K562 (cell line): ENCODE measurements at regions not wholly inside any gene's neighbourhood (a gene's known extent, or its start where the extent isn't known, plus 50 kb on each side); places are given as distances from the start of the nearest gene placed in this dataset.

Experiments used
- ATAC-seq: fragments of 200-7000 bp; cut with Tn5 transposase; 3 replicates; pipeline ENCODE4 v1.9.1; 2020; ENCODE audit warnings: moderate library complexity
- BruUV-seq: library from RNA; stranded (reverse); fragments of 400-500 nt; replicated peaks from 2 replicates; lab custom pipeline; 2021; lab: Mats Ljungman, UMichigan
- CTCF ChIA-PET: fragments of 300-600 bp; formaldehyde crosslinking; extraction: SDS; loops from one replicate; lab custom pipeline; 2021; ENCODE audit warnings: low intra/inter-chr PET ratio; lab: Yijun Ruan, JAX
- POLR2A ChIA-PET: fragments of 300-600, 350-650 bp; sonication (Branson Sonifier 250); formaldehyde crosslinking; extraction: SDS; loops from one replicate; lab custom pipeline; 2021; ENCODE audit warnings: antibody characterized with exemption, inconsistent platforms; lab: Yijun Ruan, JAX
- DNase-seq, 4 experiments: peaks; one replicate each; pipeline versions ENCODE4 v3.0.0 to v3.0.0-alpha.2; 2011 to 2018; ENCODE audit warnings: low spot score in 3 of 4, mixed read lengths in 3 of 4; ENCODE audit errors: extremely low read depth in 1 of 4
- FAIRE-seq: peaks from 2 replicates; lab custom pipeline; 2011; peaks lifted over from hg19 to GRCh38; lab: Jason Lieb, UNC
- H2AFZ ChIP-seq: 2 replicates; pipeline ENCODE4 v1.6.0; 2011; ENCODE audit warnings: low read depth, low read length, control low read depth, inconsistent platforms
- H3K27ac ChIP-seq: fragments of 200-600 bp; 3 replicates; pipeline ENCODE4 v1.8.0; 2011; ENCODE audit warnings: low read depth, mild to moderate bottlenecking, control low read depth, inconsistent platforms, low read length, moderate library complexity, mixed read lengths; ENCODE audit errors: extremely low read depth
- H3K27me3 ChIP-seq, 2 experiments: fragments of 300-600 bp in 1 of 2; 2 replicates in 1 of 2; 3 replicates in 1 of 2; pipeline versions ENCODE4 v1.6.0 to v1.8.0; 2011; ENCODE audit warnings: inconsistent platforms in 2 of 2, low read length in 2 of 2, mild to moderate bottlenecking in 1 of 2, mixed read lengths in 1 of 2, moderate library complexity in 1 of 2; ENCODE audit not compliant: control insufficient read depth in 2 of 2, insufficient read depth in 2 of 2
- H3K36me3 ChIP-seq: fragments of 300-600 bp; 3 replicates; pipeline ENCODE4 v1.8.0; 2011; ENCODE audit warnings: mild to moderate bottlenecking, low read length, inconsistent platforms; ENCODE audit not compliant: control insufficient read depth, insufficient read depth
- H3K4me1 ChIP-seq, 2 experiments: fragments of 200-600 bp in 1 of 2; replicated peaks in 1 of 2; 2 replicates in 1 of 2; 3 replicates in 1 of 2; pipeline versions ENCODE4 v1.5.1 to v1.8.0; 2011; ENCODE audit warnings: inconsistent platforms in 2 of 2, low read length in 2 of 2, mild to moderate bottlenecking in 1 of 2, mixed read lengths in 1 of 2, moderate library complexity in 1 of 2; ENCODE audit not compliant: control insufficient read depth in 2 of 2, insufficient read depth in 2 of 2
- H3K4me2 ChIP-seq: 2 replicates; pipeline ENCODE4 v1.6.1; 2011; ENCODE audit warnings: low read length, control low read depth, inconsistent platforms, mixed read lengths; ENCODE audit not compliant: insufficient read depth
- H3K4me3 ChIP-seq: fragments of 200-600 bp; sonication (generic), shearing (Covaris generic); 2 replicates; pipeline ENCODE4 v1.5.1; 2016; ENCODE audit warnings: control low read depth, inconsistent platforms
- H3K79me2 ChIP-seq: fragments of 200-600 bp; 3 replicates; pipeline ENCODE4 v1.8.0; 2011; ENCODE audit warnings: low read length, inconsistent platforms; ENCODE audit not compliant: control insufficient read depth, insufficient read depth
- H3K9ac ChIP-seq, 2 experiments: 2 replicates each; pipeline versions ENCODE4 v1.6.0 to v1.6.1; 2011; ENCODE audit warnings: low read depth in 2 of 2, low read length in 2 of 2, control low read depth in 1 of 2, inconsistent platforms in 1 of 2, mild to moderate bottlenecking in 1 of 2, mixed read lengths in 1 of 2; ENCODE audit not compliant: insufficient read depth in 1 of 2
- H3K9me1 ChIP-seq: one replicate; pipeline ENCODE4 v1.6.0; 2011; ENCODE audit warnings: inconsistent platforms, mild to moderate bottlenecking, low read length, moderate library complexity; ENCODE audit not compliant: control insufficient read depth, insufficient read depth
- H3K9me3 ChIP-seq: replicated peaks from 2 replicates; pipeline ENCODE4 v1.5.1; 2011; ENCODE audit warnings: low read depth, low read length, inconsistent platforms; ENCODE audit not compliant: control insufficient read depth, insufficient read depth
- H4K20me1 ChIP-seq: replicated peaks from 2 replicates; pipeline ENCODE4 v1.6.1; 2011; ENCODE audit warnings: low read length, inconsistent platforms, mixed read lengths; ENCODE audit not compliant: control insufficient read depth, insufficient read depth
- ASH1L ChIP-seq: fragments of 450-650 bp; IDR thresholded peaks from 2 replicates; pipeline ENCODE4 v1.6.1; 2018; ENCODE audit warnings: borderline replicate concordance, mild to moderate bottlenecking, low read depth; ENCODE audit not compliant: partially characterized antibody
- CBX2 ChIP-seq: fragments of 200-600 bp; sonication (generic); IDR thresholded peaks from one replicate; pipeline ENCODE4 v1.6.1; 2012; ENCODE audit warnings: mild to moderate bottlenecking, low read length, inconsistent platforms; ENCODE audit not compliant: insufficient read depth, poor library complexity, severe bottlenecking
- KHSRP ChIP-seq: fragments of 450-650 bp; IDR thresholded peaks from 2 replicates; pipeline ENCODE4 v1.6.1; 2017
- KLF13 ChIP-seq: fragments of 450-650 bp; IDR thresholded peaks from 2 replicates; pipeline ENCODE4 v1.6.1; 2016; ENCODE audit warnings: missing genetic modification characterization, low read depth, mild to moderate bottlenecking, missing compliant biosample characterization, moderate library complexity, borderline replicate concordance
- MEF2A ChIP-seq: IDR thresholded peaks from 2 replicates; pipeline ENCODE4 v1.6.1; 2011; ENCODE audit warnings: low read depth, mild to moderate bottlenecking, low read length, moderate library complexity; ENCODE audit not compliant: control insufficient read depth
- SP2 ChIP-seq: IDR thresholded peaks from 2 replicates; pipeline ENCODE4 v1.6.1; 2011; ENCODE audit warnings: mild to moderate bottlenecking, low read depth, low read length, moderate library complexity; ENCODE audit not compliant: poor library complexity, severe bottlenecking; ENCODE audit errors: extremely low read depth
- ZFP30 ChIP-seq: fragments of 250-450 bp; sonication (Bioruptor Pico); IDR thresholded peaks from 2 replicates; pipeline ENCODE4 v1.8.0; 2022; ENCODE audit warnings: moderate library complexity, mild to moderate bottlenecking, inconsistent platforms, borderline replicate concordance
- ZNF282 ChIP-seq: sonication (generic); formaldehyde crosslinking; IDR thresholded peaks from 2 replicates; pipeline ENCODE4 v1.8.1; 2023; ENCODE audit warnings: missing genetic modification reagents
- whole genome bisulfite sequencing: fragments of 100-300 bp; shearing (Covaris generic); methylation state at CpG from one replicate; pipeline ENCODE4 v1.1.6; 2016; ENCODE audit warnings: low coverage, mixed read lengths; ENCODE audit not compliant: insufficient coverage; ENCODE audit errors: missing lambda C conversion rate; 5-methylcytosine and 5-hydroxymethylcytosine counted together
- in situ Hi-C: fragments of 300-500 bp; cut with MboI; formaldehyde crosslinking; loops from 4 replicates; pipeline ENCODE4 v1.15.0; 2018; ENCODE audit warnings: inconsistent platforms, mixed read lengths
- intact Hi-C: fragments of 100-400 bp; cut with micrococcal nuclease; formaldehyde crosslinking; loops from 2 replicates; pipeline ENCODE4 v1.14.2; 2022
- TF ChIP-seq, protein P1 (sequence below): conservative IDR thresholded peaks from 2 replicates; pipeline ENCODE4 v1.6.1; 2011; ENCODE audit warnings: low read depth, mild to moderate bottlenecking, low read length; ENCODE audit not compliant: control insufficient read depth
- TF ChIP-seq, protein P2 (sequence below): fragments of 450-650 bp; formaldehyde crosslinking; IDR thresholded peaks from 2 replicates; pipeline ENCODE4 v1.4.0; 2020; ENCODE audit warnings: mild to moderate bottlenecking, moderate library complexity
- TF ChIP-seq, protein P3 (sequence below): fragments of 250-450 bp; sonication (Bioruptor Pico); IDR thresholded peaks from 2 replicates; pipeline ENCODE4 v1.5.0; 2021; ENCODE audit warnings: mild to moderate bottlenecking, borderline replicate concordance
- TF ChIP-seq, protein P4 (sequence below): fragments of 450-650 bp; conservative IDR thresholded peaks from 2 replicates; pipeline ENCODE4 v1.6.1; 2016; ENCODE audit warnings: missing genetic modification characterization, low read depth, mild to moderate bottlenecking, missing compliant biosample characterization, moderate library complexity
- TF ChIP-seq, protein P5 (sequence below): fragments of 450-650 bp; formaldehyde crosslinking; IDR thresholded peaks from 2 replicates; pipeline ENCODE4 v1.4.0; 2022; ENCODE audit warnings: missing genetic modification characterization

DNA sequence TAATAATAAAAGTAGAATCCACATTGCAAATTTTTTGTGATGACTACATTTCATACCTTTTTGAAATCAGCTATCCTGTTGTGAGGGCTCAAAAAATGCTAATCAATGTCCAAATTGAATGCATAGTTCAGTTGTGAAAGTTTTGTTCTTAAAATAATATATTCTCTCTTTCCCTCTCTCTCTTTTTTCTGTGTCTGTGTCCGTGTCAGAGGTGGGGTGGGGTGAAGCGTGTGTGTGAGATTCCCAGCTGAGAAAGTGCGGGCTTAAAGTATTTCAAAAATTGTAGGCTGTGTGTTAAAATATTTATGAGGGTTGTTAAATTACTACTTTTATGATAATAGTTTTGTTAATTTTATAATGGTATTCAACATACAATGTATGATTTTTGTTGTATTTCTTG, 388.0 kb upstream of the LRRTM4 start:
- 0% methylated on average over 3 of the region's 3 CpGs for WGBS
- no peaks in the 10 kb centered on the region for H3K36me3 ChIP-seq
- TF ChIP-seq, protein P1, sequence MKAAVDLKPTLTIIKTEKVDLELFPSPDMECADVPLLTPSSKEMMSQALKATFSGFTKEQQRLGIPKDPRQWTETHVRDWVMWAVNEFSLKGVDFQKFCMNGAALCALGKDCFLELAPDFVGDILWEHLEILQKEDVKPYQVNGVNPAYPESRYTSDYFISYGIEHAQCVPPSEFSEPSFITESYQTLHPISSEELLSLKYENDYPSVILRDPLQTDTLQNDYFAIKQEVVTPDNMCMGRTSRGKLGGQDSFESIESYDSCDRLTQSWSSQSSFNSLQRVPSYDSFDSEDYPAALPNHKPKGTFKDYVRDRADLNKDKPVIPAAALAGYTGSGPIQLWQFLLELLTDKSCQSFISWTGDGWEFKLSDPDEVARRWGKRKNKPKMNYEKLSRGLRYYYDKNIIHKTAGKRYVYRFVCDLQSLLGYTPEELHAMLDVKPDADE = no peak
- no peak for TF ChIP-seq ZNF282 (CRISPR knock-in tag)
- TF ChIP-seq, protein P2, sequence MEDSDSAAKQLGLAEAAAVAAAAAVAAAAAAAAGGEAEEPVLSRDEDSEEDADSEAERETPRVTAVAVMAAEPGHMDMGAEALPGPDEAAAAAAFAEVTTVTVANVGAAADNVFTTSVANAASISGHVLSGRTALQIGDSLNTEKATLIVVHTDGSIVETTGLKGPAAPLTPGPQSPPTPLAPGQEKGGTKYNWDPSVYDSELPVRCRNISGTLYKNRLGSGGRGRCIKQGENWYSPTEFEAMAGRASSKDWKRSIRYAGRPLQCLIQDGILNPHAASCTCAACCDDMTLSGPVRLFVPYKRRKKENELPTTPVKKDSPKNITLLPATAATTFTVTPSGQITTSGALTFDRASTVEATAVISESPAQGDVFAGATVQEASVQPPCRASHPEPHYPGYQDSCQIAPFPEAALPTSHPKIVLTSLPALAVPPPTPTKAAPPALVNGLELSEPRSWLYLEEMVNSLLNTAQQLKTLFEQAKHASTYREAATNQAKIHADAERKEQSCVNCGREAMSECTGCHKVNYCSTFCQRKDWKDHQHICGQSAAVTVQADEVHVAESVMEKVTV (CRISPR knock-in tag) = no peak
- TF ChIP-seq KHSRP = no peak
- TF ChIP-seq, protein P3, sequence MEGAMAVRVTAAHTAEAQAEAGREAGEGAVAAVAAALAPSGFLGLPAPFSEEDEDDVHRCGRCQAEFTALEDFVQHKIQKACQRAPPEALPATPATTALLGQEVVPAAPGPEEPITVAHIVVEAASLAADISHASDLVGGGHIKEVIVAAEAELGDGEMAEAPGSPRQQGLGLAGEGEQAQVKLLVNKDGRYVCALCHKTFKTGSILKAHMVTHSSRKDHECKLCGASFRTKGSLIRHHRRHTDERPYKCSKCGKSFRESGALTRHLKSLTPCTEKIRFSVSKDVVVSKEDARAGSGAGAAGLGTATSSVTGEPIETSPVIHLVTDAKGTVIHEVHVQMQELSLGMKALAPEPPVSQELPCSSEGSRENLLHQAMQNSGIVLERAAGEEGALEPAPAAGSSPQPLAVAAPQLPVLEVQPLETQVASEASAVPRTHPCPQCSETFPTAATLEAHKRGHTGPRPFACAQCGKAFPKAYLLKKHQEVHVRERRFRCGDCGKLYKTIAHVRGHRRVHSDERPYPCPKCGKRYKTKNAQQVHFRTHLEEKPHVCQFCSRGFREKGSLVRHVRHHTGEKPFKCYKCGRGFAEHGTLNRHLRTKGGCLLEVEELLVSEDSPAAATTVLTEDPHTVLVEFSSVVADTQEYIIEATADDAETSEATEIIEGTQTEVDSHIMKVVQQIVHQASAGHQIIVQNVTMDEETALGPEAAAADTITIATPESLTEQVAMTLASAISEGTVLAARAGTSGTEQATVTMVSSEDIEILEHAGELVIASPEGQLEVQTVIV (CRISPR knock-in tag) = no peak
- TF ChIP-seq, protein P4, sequence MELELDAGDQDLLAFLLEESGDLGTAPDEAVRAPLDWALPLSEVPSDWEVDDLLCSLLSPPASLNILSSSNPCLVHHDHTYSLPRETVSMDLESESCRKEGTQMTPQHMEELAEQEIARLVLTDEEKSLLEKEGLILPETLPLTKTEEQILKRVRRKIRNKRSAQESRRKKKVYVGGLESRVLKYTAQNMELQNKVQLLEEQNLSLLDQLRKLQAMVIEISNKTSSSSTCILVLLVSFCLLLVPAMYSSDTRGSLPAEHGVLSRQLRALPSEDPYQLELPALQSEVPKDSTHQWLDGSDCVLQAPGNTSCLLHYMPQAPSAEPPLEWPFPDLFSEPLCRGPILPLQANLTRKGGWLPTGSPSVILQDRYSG (tag) = no peak
- no peak for TF ChIP-seq KLF13 (tag)
- TF ChIP-seq SP2 = no peak
- TF ChIP-seq ASH1L = no peak
- no peak for TF ChIP-seq ZFP30 (CRISPR knock-in tag)
- no peak for TF ChIP-seq CBX2
- no peak for TF ChIP-seq MEF2A
- TF ChIP-seq, protein P5, sequence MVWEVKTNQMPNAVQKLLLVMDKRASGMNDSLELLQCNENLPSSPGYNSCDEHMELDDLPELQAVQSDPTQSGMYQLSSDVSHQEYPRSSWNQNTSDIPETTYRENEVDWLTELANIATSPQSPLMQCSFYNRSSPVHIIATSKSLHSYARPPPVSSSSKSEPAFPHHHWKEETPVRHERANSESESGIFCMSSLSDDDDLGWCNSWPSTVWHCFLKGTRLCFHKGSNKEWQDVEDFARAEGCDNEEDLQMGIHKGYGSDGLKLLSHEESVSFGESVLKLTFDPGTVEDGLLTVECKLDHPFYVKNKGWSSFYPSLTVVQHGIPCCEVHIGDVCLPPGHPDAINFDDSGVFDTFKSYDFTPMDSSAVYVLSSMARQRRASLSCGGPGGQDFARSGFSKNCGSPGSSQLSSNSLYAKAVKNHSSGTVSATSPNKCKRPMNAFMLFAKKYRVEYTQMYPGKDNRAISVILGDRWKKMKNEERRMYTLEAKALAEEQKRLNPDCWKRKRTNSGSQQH = no peak
- no peaks in the 10 kb centered on the region for H4K20me1 ChIP-seq
- no peaks in the 10 kb centered on the region for H3K4me1 ChIP-seq
- ChIA-PET POLR2A (no interaction called here), CTCF (no interaction called here)
- H3K27ac ChIP-seq = no peak overlapping the region
- no peak for FAIRE-seq
- H2AFZ ChIP-seq = no peak overlapping the region
- H3K9me3 ChIP-seq = no peaks in the 10 kb centered on the region
- no peak overlapping the region for H3K9ac ChIP-seq
- ATAC-seq = no peak
- intact Hi-C loops = no loop called here
- in situ Hi-C loops = no loop called here
- no peak for DNase-seq
- BruUV-seq = no TSS peak
- H3K4me2 ChIP-seq = no peak overlapping the region
- H3K27me3 ChIP-seq = no peaks in the 10 kb centered on the region
- no peaks in the 10 kb centered on the region for H3K79me2 ChIP-seq
- no peaks in the 10 kb centered on the region for H3K9me1 ChIP-seq
- H3K4me3 ChIP-seq = no peak overlapping the region
